Activated naive CD4-positive, alpha-beta T cell treated with anti-CD3 and anti-CD28 coated beads, Interleukin-2, amount 50 U/mL, for 72 hours (primary cell): ENCODE measurements at regions not wholly inside any gene's neighbourhood (a gene's known extent, or its start where the extent isn't known, plus 50 kb on each side); places are given as distances from the start of the nearest gene placed in this dataset.

Experiments
- ATAC-seq, 2 donors: fragments of 150-1000 bp; cut with Tn5 transposase; 2 replicates each; pipeline ENCODE4 v1.10.0; 2021; ENCODE audit warnings: mild to moderate bottlenecking in 2 of 2, moderate library complexity in 2 of 2
- DNase-seq, 2 donors: peaks; one replicate each; pipeline ENCODE4 v3.0.0; 2021 to 2022; ENCODE audit warnings: low spot score in 2 of 2
- H3K27ac Mint-ChIP-seq, 2 donors: one replicate each; pipeline ENCODE4 v1.8.0; 2022; ENCODE audit warnings: mild to moderate bottlenecking in 2 of 2, mixed read lengths in 2 of 2
- H3K36me3 Mint-ChIP-seq, 2 donors: one replicate each; pipeline ENCODE4 v1.8.0; 2022; ENCODE audit warnings: mixed read lengths in 2 of 2
- H3K9me3 Mint-ChIP-seq, 2 donors: one replicate each; pipeline ENCODE4 v1.8.0; 2022; ENCODE audit warnings: mixed read lengths in 2 of 2

GRCh38 chr3:69531576-69532546 lies 146.0 kb upstream of the FRMD4B start:
- DNase-seq, result no peak
- peak in 1 of 2 donors; percentile 79 for ATAC-seq
- no peak overlapping the region for H3K27ac Mint-ChIP-seq
- H3K36me3 Mint-ChIP-seq, result no peaks in the 10 kb centered on the region
- H3K9me3 Mint-ChIP-seq, result peaks cover 0 to 3% of the 10 kb centered on the region in 2 donors

GRCh38 chr3:69530554-69530953 lies 144.7 kb upstream of the FRMD4B start:
- no peak overlapping the region for H3K27ac Mint-ChIP-seq

DNA sequence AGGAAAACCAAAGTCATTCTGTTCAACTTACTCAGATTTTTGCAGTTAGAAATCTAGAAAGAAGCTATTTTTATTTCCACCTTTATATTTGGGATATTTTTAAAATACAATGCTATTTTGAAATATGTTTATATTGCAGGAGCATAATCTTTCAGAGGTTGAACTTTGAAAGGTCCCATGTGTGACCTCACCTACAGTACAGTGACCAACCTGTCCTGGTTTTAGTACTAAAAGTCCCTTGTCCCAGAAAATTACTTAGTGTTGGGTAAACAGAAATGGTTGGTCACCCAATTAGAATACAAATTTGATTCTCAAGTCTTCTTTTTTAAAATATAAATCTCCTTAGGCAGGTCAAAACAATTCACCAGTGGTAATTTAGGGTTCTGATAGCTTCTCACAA lies 141.6 kb upstream of the FRMD4B start:
- DNase-seq (no peak), ATAC-seq (no peak)
- Mint-ChIP-seq H3K9me3 (peaks cover 0 to 3% of the 10 kb centered on the region in 2 donors), H3K27ac (no peak overlapping the region), H3K36me3 (no peaks in the 10 kb centered on the region)

More at GRCh38 chr3:69530554-69530953, 144.7 kb upstream of the FRMD4B start:
- H3K36me3 Mint-ChIP-seq, result no peaks in the 10 kb centered on the region
- peaks cover 0 to 3% of the 10 kb centered on the region in 2 donors for H3K9me3 Mint-ChIP-seq
- DNase-seq, result no peak
- no peak for ATAC-seq

DNA sequence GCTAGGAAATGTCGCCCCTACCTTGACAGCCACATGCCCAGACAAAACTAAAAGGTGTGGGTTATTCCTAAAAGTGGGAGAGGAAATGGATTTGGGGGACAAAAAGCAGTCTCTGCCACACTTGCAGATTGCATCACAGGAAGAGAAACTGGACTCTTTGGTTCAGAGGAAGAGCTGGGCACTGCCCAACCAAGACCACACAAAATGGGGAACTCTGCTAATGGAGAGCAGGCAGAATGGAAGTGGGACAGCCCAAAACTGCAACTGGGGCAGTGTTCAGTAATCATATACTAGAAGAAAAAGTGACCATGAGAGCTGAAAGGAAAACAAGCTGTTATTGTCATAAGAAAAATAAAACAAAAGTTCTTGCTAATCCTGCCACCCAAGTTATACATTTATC lies 138.9 kb upstream of the FRMD4B start:
- H3K27ac Mint-ChIP-seq, result no peak overlapping the region
- no peak for ATAC-seq
- no peak for DNase-seq
- no peaks in the 10 kb centered on the region for H3K36me3 Mint-ChIP-seq
- H3K9me3 Mint-ChIP-seq, result peaks cover 6 to 7% of the 10 kb centered on the region in 2 donors

DNA sequence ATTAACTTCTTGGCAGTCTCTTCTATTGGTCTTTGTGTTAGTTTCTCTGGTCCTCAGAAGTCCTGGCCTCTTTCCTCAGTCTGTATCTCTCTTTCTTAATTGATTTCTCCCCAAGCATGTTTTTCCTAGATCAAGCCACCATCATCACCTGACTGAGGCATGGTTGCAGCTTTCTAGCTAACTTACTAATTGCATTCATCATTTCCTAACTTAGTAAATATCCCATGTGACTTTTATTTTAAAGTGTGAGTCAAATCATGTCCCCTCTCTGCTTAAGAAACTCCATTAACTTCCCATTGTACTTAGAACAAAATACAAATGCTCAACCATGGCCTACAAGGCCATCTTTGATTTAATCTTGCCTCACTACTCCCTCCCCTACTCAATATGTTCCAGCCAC lies 135.4 kb upstream of the FRMD4B start:
- ATAC-seq, result no peak
- Mint-ChIP-seq H3K9me3 (peaks cover 4 to 6% of the 10 kb centered on the region in 2 donors), H3K27ac (no peak overlapping the region), H3K36me3 (no peaks in the 10 kb centered on the region)
- DNase-seq, result no peak

GRCh38 chr3:69511361-69511760 lies 125.5 kb upstream of the FRMD4B start:
- no peaks in the 10 kb centered on the region for H3K36me3 Mint-ChIP-seq
- peaks cover 0 to 5% of the 10 kb centered on the region in 2 donors for H3K9me3 Mint-ChIP-seq
- ATAC-seq (no peak), DNase-seq (no peak)
- no peak overlapping the region for H3K27ac Mint-ChIP-seq

DNA sequence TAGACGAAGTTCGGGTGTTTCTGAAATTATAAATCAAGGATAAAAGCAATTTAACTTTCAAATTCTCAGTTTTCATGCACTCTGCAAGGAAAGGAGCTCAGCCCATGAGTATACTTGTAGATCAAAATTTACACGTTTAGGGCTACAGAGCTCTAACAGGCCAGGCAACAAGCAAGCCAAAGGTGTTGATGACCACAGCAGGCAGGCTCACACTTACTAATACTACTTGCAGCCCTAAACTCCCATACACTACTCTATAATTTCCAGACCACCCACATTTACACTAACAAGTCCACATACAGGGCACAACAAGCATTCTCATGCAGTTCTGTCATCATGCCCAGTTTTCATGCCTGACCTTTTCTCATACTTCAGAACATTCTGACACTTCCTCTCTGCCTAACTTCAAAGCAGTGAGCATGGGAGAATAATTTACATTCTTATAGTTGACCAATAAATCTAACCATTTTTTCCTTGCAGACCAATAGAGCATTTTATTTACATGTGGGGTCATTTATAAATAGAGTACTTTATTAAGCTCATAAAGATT lies 124.7 kb upstream of the FRMD4B start:
- no peaks in the 10 kb centered on the region for H3K36me3 Mint-ChIP-seq
- H3K9me3 Mint-ChIP-seq, result peaks cover 0 to 5% of the 10 kb centered on the region in 2 donors
- DNase-seq, result no peak
- no peak for ATAC-seq
- no peak overlapping the region for H3K27ac Mint-ChIP-seq

GRCh38 chr3:69509288-69509687 lies 123.4 kb upstream of the FRMD4B start:
- no peaks in the 10 kb centered on the region for H3K36me3 Mint-ChIP-seq
- no peak for DNase-seq
- H3K9me3 Mint-ChIP-seq, result peaks cover 0 to 5% of the 10 kb centered on the region in 2 donors
- no peak for ATAC-seq
- H3K27ac Mint-ChIP-seq, result no peak overlapping the region

GRCh38 chr3:69505770-69506407 lies 120.0 kb upstream of the FRMD4B start:
- DNase-seq, result no peak
- Mint-ChIP-seq H3K9me3 (no peaks in the 10 kb centered on the region), H3K36me3 (no peaks in the 10 kb centered on the region), H3K27ac (no peak overlapping the region)
- no peak for ATAC-seq

DNA sequence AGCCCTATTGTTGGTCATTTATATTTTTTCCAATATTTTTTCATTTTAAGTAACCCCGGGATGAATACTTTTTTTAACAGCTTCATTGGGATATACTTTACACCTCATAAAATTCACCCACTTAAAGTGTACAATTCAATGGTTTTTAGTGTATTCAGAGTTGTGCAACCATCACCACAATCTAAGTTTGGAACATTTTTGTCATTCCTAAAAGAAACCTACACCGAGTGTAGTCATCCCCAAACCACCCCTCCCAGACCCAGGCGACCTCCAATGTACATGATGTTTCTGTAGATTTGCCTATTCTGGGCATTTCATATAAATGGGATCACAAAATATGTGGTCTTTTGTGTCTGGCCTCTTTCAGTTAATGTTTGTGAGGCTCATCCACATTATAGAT lies 118.3 kb upstream of the FRMD4B start:
- H3K36me3 Mint-ChIP-seq, result no peaks in the 10 kb centered on the region
- DNase-seq (no peak), ATAC-seq (no peak)
- no peaks in the 10 kb centered on the region for H3K9me3 Mint-ChIP-seq
- no peak overlapping the region for H3K27ac Mint-ChIP-seq

DNA sequence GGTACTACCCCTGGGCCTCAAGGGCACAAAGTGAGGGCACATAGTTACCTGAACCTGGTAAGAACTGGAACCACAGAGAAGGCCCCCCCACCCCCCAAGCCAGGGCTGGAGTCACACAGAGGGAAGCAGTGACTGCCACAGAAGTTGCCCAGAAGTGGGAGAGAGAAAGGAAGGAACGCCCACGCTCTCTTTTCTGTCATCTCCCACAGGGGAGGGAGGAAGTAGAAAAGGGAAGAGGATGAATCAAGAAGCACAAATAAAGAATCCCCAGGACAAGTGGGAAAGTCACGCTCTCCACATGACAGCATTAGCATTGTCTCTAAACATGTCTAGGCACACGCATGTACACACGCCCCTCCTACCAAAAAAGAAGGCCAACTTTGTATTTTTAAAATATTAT lies 114.7 kb upstream of the FRMD4B start:
- DNase-seq (no peak), ATAC-seq (no peak)
- Mint-ChIP-seq H3K36me3 (no peaks in the 10 kb centered on the region), H3K9me3 (peaks cover 0 to 3% of the 10 kb centered on the region in 2 donors), H3K27ac (no peak overlapping the region)

GRCh38 chr3:69499899-69500421 lies 114.1 kb upstream of the FRMD4B start:
- peaks cover 0 to 3% of the 10 kb centered on the region in 2 donors for H3K9me3 Mint-ChIP-seq
- no peaks in the 10 kb centered on the region for H3K36me3 Mint-ChIP-seq
- ATAC-seq (no peak), DNase-seq (no peak)
- H3K27ac Mint-ChIP-seq, result no peak overlapping the region

DNA sequence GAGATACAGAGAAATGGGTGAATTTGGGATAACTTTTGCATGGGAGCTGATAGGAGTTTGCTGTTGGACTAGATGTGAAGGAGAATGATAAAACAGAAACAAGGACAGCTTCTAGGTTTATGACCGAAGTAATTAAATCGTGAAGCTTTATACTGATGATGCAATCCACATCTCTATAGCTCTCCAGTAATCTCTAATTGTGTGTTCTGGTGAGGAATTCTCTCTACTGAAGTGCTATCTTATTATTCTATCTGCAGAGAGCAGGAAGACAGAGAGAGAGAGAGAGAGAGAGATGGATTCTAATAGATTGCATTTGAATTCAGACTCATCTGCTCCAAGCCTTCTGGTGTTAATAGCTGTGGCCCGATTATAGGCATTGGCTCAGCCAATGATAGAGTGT lies 113.5 kb upstream of the FRMD4B start:
- DNase-seq (no peak), ATAC-seq (no peak)
- Mint-ChIP-seq H3K9me3 (peaks cover 0 to 3% of the 10 kb centered on the region in 2 donors), H3K36me3 (no peaks in the 10 kb centered on the region), H3K27ac (no peak overlapping the region)

DNA sequence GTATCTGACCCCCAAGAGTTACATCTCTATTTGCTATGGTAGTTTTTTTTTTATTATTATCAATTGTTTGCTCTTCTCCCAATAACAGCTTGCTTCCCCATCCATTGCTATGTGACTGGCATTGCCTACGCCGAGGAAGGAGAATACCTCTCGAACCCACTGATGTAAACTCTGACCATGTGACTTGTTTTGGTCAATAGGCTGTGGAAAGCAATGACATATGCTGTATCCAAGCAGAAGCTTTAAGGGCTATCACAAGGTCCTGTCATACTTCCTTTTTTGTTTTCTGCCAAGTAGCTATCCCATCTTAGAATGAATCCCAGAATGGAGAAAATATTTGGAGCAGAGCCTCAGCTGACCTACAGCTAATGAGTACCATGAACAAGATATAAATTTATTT lies 111.0 kb upstream of the FRMD4B start:
- DNase-seq (no peak), ATAC-seq (no peak)
- no peaks in the 10 kb centered on the region for H3K36me3 Mint-ChIP-seq
- H3K27ac Mint-ChIP-seq, result no peak overlapping the region
- peaks cover 0 to 3% of the 10 kb centered on the region in 2 donors for H3K9me3 Mint-ChIP-seq

DNA sequence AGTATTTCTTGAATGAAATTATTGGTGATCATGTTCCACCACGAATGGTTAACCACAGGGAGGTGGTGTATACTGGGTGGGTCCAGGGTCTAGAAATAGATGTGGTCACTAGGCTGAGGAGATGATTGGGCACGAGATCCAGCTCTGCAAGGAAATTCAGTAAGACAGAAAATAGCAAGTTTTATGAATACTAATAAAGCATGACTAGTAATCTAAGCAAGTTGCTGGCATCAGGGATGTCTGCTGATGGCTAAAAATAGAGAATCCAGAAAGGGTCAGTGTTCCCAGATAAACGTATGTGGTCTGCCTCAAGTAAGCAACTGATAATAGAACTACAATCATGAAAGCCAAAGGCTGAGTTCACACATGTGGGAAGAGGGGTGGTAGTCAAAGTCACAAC lies 108.3 kb upstream of the FRMD4B start:
- Mint-ChIP-seq H3K36me3 (no peaks in the 10 kb centered on the region), H3K27ac (no peak overlapping the region), H3K9me3 (peaks cover 0 to 3% of the 10 kb centered on the region in 2 donors)
- DNase-seq (no peak), ATAC-seq (no peak)

- no peak overlapping the region for H3K27ac Mint-ChIP-seq
- ATAC-seq, result no peak
- H3K36me3 Mint-ChIP-seq, result no peaks in the 10 kb centered on the region
- no peak for DNase-seq
- peaks cover 0 to 3% of the 10 kb centered on the region in 2 donors for H3K9me3 Mint-ChIP-seq
These were observed 107.3 kb upstream of the FRMD4B start for GRCh38 chr3:69493157-69493556.

DNA sequence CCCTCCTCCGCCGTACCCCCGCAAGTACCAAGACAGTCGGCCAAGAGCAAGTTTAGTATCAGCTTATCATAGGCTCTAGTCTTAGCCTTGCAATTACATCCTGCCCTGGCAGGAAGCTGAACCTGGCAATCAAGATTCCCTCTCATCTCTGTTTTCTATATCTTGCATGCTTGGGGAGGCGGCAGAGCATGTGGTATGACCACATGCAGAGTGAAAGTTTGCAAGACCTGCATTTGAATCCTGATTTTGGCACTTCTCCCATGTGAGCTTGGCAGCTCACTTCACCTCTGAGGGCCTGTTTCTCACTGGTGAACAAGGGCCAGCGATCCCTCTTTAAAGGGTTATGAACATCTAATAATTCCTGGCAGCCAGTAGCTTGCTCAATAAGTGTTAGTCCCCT lies 106.1 kb upstream of the FRMD4B start:
- Mint-ChIP-seq H3K36me3 (no peaks in the 10 kb centered on the region), H3K9me3 (peaks cover 0 to 3% of the 10 kb centered on the region in 2 donors), H3K27ac (no peak overlapping the region)
- ATAC-seq (no peak), DNase-seq (no peak)
